NCI-H187 treated with DMSO at 0.1 percent for 48 hours (cell line): ENCODE measurements at regions not wholly inside any gene's neighbourhood (a gene's known extent, or its start where the extent isn't known, plus 50 kb on each side); places are given as distances from the start of the nearest gene placed in this dataset.

Experiments used
- DNase-seq: peaks from one replicate; lab custom pipeline; 2025; lab: John Stamatoyannopoulos, UW

DNA sequence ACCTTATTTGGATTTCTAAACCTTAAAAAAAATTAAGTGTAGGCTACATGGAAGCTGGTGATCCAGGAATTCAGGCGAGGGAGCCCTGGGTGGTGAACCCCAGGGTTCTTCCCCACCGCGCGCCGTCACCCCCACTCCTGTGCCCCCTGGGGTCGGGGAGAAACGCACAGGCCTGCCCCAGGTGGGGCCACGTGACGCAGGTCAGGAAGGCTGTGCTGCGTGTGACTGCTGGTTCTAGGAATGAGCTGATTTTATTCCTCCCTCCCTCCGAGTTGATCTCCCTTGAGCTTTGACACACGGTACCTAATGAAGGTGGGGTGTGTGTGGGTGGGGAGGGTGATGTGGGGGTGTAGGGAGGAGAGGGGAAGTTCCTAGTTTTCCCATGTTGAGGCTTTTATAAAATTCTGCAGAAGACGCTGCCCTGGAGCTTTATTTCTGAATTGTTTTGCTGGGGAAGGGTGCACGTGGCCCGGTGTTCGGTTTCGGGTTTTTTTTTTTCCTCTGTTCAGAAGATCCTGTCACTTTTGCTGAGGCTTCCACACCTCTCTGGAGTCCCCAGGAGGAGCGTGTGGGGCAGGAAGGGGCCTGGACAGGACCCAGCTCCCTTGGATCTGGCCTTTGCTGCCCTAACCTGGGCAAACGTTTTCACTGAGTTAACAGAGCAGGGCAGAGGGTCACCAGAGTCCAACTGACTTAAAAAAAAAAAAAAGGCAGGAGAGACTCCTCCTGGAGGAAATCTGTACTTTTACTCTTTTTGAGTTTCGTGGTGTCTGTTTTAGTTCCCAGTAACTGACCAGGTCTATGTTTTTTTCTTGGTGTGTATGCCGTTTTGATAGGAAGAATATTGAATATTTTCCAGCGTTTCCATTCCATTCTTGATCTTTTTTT lies 55.8 kb upstream of the GSE1 start:
- no peak for DNase-seq

DNA sequence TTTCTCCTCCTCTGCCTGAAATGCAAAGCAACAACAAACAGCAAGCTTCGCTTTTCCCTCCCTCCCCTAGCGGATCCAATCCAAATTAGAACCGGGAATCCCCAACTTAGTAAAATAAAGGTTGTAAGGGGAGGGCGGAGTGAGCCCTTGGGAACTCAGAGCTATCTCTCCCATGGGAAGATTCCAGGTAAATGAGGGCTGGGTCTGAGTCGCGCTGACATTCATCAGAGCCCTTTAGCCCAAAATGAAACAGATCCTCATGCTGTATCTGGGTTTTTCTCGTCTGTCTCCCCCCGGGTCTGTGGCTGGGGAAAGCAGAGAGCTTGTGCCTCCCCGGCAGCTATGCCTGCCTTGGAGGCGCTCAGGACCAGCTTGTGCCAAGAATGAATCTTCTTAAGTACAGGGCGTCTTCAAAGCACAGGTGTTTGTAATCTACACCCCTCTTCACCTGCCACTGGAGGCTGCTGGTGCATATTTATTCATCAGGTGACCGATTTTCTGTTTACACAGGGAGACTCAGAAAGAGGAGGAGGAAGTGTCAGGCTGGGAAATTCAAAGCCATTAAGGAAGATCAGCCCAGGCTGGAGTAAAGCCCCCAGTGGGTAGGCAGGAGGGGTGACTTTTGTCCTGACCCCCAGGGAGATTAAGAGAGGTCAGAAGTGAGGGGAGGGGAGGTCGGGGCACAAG lies 55.0 kb upstream of the GSE1 start:
- DNase-seq, result peak; percentile 73

DNA sequence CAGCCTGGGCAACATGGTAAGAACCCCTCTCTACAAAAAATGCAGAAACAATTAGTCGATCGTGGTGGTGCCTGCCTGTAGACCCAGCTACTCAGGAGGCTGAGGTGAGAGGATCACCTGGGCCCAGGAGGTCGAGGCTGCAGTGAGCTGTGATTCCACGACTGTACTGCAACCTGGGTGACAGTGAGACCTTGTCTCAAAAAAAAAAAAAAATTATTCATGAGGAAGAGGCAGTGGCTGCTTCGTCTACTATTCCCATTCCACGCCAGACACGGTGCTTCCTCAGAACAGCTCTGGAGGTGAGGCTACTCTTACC lies 52.2 kb upstream of the GSE1 start:
- DNase-seq, result no peak

DNA sequence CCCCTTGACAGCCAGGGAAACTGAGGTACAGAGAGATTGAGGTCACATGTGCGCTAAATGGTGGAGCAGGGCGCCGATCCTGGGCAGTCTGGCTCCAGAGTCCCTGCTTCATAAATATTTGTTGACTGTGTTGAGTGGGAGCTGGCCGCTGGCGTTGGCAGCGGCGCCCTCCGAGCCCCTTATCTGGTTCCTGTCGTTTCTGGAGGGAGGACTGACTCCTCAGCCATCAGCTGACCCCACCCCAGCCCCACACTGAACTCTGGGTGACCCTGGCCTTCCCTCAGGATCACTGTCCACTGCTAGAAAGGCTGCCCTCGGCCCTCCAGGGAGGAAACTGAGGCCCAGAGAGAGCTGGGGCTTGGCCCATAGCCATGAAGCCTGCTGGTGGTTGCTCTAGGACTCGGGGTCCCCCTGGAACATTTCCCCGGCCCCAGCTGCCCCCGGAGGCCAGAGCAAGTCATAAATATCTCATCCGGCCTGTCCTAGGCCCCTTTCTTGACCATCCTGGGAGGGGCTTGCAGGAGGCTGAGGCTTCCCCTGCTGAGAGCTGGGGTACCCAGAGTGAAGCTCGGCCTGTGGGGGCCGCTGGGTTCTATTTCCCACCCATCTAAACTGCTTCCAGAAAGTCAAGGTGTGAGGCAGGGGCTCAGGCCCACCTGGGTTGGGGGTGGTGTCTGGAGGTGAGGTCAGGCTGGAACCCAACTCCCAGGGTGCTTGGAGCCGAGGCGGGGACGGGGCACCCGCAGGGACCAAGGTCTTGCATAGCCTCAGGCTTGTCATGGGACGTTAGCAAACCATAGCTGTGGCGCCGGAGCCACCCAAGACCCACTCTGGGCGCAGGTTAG lies 51.7 kb upstream of the GSE1 start:
- no peak for DNase-seq

DNA sequence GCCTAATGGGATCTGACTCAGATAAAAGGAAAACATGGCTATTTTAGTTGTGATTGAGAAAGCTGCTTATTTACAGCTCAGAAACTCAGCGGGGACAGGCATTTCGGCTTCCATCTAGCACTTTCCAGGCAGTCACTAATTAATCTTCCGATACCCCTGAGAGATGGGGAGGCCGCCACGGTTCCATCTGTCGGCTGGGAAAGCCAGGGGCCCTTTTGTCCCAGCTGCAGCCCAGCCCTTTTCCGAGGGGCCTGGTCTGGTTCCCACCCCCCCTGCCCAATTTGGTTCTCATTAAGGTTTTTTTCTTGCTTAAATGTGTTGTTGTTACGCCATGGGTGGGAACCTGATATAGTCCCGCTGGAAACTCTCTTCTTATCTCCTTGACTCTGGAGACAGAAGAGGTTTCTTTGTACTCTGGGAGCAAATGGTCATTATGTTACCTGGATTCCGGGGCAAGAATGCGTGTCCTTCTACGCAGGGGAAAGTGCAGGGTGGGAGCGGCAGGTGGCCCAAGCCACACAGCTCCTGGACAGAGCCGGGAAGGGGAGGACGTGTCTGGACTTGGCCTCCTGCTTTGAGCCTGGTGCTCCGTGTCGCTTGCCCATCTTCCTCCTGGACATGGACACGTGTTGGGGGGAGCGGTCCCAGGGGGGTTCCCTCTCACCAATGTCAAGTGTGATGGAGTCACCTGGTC lies 50.9 kb upstream of the GSE1 start:
- no peak for DNase-seq

DNA sequence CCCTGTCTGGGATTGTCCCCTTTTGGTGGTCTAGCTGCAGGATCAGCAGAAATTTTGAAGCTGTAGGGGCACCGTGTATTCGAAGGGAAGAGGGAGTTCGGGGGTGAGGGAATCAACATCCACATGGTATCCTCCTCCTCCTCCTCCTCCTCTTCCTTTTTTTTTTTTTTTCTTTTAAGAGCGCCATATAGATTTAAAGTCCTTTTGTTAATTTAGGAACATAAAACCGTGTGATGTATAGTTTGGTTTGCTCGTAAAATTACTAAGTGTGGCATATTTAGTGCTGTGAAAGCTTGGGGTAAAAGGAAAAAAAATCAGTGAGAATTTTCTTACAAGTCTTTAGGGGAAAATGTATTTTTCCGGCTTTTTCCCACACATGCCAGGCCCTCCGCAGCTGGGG lies 50.1 kb upstream of the GSE1 start:
- DNase-seq, result no peak
